ENCODE measurements at regions not wholly inside any gene's neighbourhood (a gene's known extent, or its start where the extent isn't known, plus 50 kb on each side); places are given as distances from the start of the nearest gene placed in this dataset.
A peak's percentile ranks its signal among the peaks of the same experiment; 100 is the strongest.

DNA sequence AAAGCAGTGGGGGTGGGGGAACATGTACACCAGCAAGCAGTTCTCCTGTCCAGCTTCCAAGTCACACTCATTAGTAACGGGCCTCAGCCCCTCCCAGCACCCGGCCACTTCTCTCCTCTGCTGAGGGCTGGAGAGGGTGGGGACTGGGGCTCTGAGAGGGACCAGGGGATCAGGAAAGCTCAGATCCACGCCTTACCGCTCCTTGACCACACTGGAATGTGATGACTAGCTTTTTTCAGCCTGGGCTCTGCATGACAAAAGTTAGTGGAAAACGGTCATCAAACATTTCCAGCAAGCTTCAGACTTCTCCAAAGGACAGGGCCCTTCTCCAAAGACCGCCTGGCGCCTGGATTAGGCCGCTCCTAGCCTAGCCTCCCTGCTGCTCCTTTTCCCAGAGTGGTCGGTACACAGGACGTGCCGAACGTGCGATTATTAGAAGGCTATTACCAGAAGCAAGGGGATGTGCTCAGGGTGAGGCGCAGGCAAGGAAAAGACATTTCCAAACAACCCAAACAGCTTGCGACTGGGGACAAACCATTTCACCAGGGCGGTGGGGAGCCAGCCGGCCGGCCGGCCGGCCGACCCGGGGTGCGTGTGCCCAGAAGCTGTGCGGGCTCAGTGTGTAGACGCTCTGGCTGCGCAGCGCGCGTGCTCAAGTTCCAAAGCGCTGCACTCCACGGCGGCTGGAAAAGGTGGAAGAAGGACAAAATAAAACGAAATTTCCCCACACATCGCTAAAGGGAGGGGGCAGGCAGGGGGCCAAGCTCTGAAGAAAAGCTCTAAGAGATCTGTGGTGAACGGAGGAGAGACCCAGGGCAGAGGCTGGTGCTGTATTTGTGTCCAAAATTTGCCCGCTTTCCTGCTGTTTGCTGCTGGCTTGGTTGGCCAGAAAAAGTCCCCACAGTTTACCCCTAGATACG is 51.0 kb upstream of the SSR3 start:
- DNase-seq (ENCODE audit: low spot score) (no peak), ATAC-seq (ENCODE audit: low FRiP score) (peak; percentile 83)
- TF ChIP-seq, protein P1, sequence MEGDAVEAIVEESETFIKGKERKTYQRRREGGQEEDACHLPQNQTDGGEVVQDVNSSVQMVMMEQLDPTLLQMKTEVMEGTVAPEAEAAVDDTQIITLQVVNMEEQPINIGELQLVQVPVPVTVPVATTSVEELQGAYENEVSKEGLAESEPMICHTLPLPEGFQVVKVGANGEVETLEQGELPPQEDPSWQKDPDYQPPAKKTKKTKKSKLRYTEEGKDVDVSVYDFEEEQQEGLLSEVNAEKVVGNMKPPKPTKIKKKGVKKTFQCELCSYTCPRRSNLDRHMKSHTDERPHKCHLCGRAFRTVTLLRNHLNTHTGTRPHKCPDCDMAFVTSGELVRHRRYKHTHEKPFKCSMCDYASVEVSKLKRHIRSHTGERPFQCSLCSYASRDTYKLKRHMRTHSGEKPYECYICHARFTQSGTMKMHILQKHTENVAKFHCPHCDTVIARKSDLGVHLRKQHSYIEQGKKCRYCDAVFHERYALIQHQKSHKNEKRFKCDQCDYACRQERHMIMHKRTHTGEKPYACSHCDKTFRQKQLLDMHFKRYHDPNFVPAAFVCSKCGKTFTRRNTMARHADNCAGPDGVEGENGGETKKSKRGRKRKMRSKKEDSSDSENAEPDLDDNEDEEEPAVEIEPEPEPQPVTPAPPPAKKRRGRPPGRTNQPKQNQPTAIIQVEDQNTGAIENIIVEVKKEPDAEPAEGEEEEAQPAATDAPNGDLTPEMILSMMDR (IDR thresholded peaks at IDR 0.05) = no peak

DNA sequence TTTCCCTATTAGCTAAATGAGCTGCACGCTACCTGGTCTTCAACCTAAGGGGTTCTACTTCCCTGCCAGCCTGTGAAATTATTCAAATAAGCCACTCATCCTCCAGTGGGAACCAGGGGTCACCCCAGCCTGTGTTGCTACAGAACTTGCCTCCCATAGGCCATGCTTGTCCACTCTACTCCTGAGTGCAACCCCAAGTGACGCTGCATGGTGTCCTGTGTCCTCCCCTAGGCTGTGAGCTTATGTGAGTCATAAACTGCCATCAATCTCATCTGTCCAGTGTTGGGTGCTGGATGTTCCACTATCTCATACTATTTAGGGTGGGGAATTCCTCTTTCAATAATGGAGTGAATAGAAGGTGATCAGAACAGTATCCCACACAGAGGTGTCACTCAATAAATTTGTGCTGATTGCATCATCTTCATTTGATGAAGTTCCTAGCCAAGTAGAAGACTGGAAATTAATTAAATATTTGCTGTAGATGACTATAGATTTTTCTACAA is 49.8 kb upstream of the SSR3 start:
- no peak for DNase-seq (ENCODE audit: low spot score)
- TF ChIP-seq, protein P1 (IDR thresholded peaks at IDR 0.05) = no peak
- ATAC-seq (ENCODE audit: low FRiP score) = no peak

Data from omental fat pad (tissue), 3 donors.